ENCODE measurements at regions not wholly inside any gene's neighbourhood (a gene's known extent, or its start where the extent isn't known, plus 50 kb on each side); places are given as distances from the start of the nearest gene placed in this dataset.
"Not testable (repeated sequence)": the region's sequence is repeated elsewhere in the genome, so short reads cannot be mapped to it uniquely, and the experiment has no call there.

- CTCF ChIA-PET: interaction anchor here (0.5 to 3.7 kb wide), 18 partner anchors 11 to 221 kb away, joined by 3 to 61 read pairs (median 4); partner anchors contain the start of gene AQP7
- POLR2A ChIA-PET: no interaction called here
Observed at GRCh38 chr9:33623658-33624586, 99.9 kb downstream of the ANKRD18B start.

- ChIA-PET CTCF (interaction anchor here (2.4 kb wide), 1 partner anchor 93 kb away, joined by 12 read pairs; no protein-coding TSS in a partner anchor), POLR2A (interaction anchor here (0.7 kb wide), 1 partner anchor 835 kb away, joined by 4 read pairs; no protein-coding TSS in a partner anchor)
Observed at GRCh38 chr9:33628318-33628717, 104.3 kb downstream of the ANKRD18B start.

GRCh38 chr9:33628865-33629410 is 104.9 kb downstream of the ANKRD18B start:
- POLR2A ChIA-PET: interaction anchor here (0.7 kb wide), 1 partner anchor 834 kb away, joined by 4 read pairs; no protein-coding TSS in a partner anchor
- CTCF ChIA-PET: interaction anchor here (1.2 to 2.4 kb wide), 2 partner anchors 91 to 93 kb away, joined by 3 to 12 read pairs; no protein-coding TSS in a partner anchor

- ChIA-PET CTCF (interaction anchor here (1.4 to 2.6 kb wide), 2 partner anchors 10 to 88 kb away, joined by 5 to 9 read pairs; no protein-coding TSS in a partner anchor), POLR2A (no interaction called here)
Observed at GRCh38 chr9:33633636-33634035, 109.6 kb downstream of the ANKRD18B start.

- ChIA-PET CTCF (no interaction called here), POLR2A (no interaction called here)
Observed at GRCh38 chr9:33637881-33638280, 113.8 kb downstream of the ANKRD18B start.

GRCh38 chr9:33638391-33638915 is 114.4 kb downstream of the ANKRD18B start:
- ChIA-PET CTCF (no interaction called here), POLR2A (no interaction called here)

GRCh38 chr9:33645706-33646105 is 121.7 kb downstream of the ANKRD18B start:
- ChIA-PET CTCF (no interaction called here), POLR2A (no interaction called here)

- POLR2A ChIA-PET: interaction anchor here (0.6 kb wide), 1 partner anchor 169 kb away, joined by 11 read pairs; no protein-coding TSS in a partner anchor
- CTCF ChIA-PET: interaction anchor here (0.6 to 1.0 kb wide), 2 partner anchors 70 to 228 kb away, joined by 4 read pairs; no protein-coding TSS in a partner anchor
Observed at GRCh38 chr9:33649463-33649862, 125.4 kb downstream of the ANKRD18B start.

GRCh38 chr9:33651125-33651524 is 127.1 kb downstream of the ANKRD18B start:
- CTCF ChIA-PET: interaction anchor here (1.5 kb wide), 1 partner anchor 70 kb away, joined by 4 read pairs; no protein-coding TSS in a partner anchor
- POLR2A ChIA-PET: no interaction called here

- ChIA-PET POLR2A (no interaction called here), CTCF (no interaction called here)
Observed at GRCh38 chr9:33659921-33660320, 135.4 kb upstream of the PRSS3 start.

GRCh38 chr9:33660772-33661171 is 134.6 kb upstream of the PRSS3 start:
- POLR2A ChIA-PET: no interaction called here
- CTCF ChIA-PET: no interaction called here

GRCh38 chr9:33661176-33661575 is 134.2 kb upstream of the PRSS3 start:
- CTCF ChIA-PET: no interaction called here

GRCh38 chr9:33662871-33663270 is 132.5 kb upstream of the PRSS3 start:
- POLR2A ChIA-PET: no interaction called here
- CTCF ChIA-PET: no interaction called here

More at GRCh38 chr9:33661176-33661575, 134.2 kb upstream of the PRSS3 start:
- POLR2A ChIA-PET: interaction anchor here (0.6 kb wide), 1 partner anchor 187 kb away, joined by 3 read pairs; no protein-coding TSS in a partner anchor

GRCh38 chr9:33676194-33676745 is 119.1 kb upstream of the PRSS3 start:
- CTCF ChIA-PET: interaction anchor here (1.6 kb wide), 1 partner anchor 52 kb away, joined by 6 read pairs; no protein-coding TSS in a partner anchor
- POLR2A ChIA-PET: not testable (repeated sequence)

GRCh38 chr9:33676746-33677505 is 118.4 kb upstream of the PRSS3 start:
- POLR2A ChIA-PET: no interaction called here
- CTCF ChIA-PET: interaction anchor here (1.2 to 1.6 kb wide), 2 partner anchors 53 to 200 kb away, joined by 3 to 6 read pairs; no protein-coding TSS in a partner anchor

GRCh38 chr9:33677506-33677809 is 117.9 kb upstream of the PRSS3 start:
- ChIA-PET CTCF (interaction anchor here (1.2 to 1.6 kb wide), 2 partner anchors 53 to 200 kb away, joined by 3 to 6 read pairs; no protein-coding TSS in a partner anchor), POLR2A (no interaction called here)

GRCh38 chr9:33677961-33678360 is 117.4 kb upstream of the PRSS3 start:
- CTCF ChIA-PET: interaction anchor here (1.2 to 1.6 kb wide), 2 partner anchors 54 to 201 kb away, joined by 3 to 6 read pairs; no protein-coding TSS in a partner anchor
- POLR2A ChIA-PET: no interaction called here

- POLR2A ChIA-PET: no interaction called here
- CTCF ChIA-PET: no interaction called here
Observed at GRCh38 chr9:33682551-33682950, 112.8 kb upstream of the PRSS3 start.

- CTCF ChIA-PET: no interaction called here
Observed at GRCh38 chr9:33684831-33685230, 110.5 kb upstream of the PRSS3 start.

More at GRCh38 chr9:33684831-33685230, 110.5 kb upstream of the PRSS3 start:
- POLR2A ChIA-PET: no interaction called here
